NCI-H2227 (cell line): ENCODE measurements at regions not wholly inside any gene's neighbourhood (a gene's known extent, or its start where the extent isn't known, plus 50 kb on each side); places are given as distances from the start of the nearest gene placed in this dataset.

Experiments used
- DNase-seq: peaks from one replicate; lab custom pipeline; 2025; ENCODE audit not compliant: unreplicated experiment; lab: John Stamatoyannopoulos, UW

- no peak for DNase-seq
These were observed 148.9 kb downstream of the SOX11 start for GRCh38 chr2:5841126-5841525.

DNA sequence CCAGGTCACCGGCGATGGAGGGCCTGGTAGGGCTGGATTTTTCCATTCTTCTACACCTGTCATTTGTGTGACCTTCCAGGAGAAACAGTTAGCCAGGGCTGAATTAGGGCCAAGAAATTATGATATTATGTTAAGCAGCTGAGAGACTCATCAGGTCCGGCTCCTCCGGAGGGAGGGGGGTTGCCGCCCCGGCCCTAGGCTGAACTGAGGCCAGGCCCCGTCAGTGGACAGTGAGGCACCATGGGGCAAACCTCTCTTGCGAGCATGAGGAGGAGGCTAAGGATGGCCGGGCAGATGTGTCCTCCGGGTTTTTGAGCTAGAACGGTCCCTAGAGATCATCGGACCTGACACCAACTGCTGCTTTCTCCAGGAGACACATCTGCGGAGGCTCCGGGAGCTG is 150.1 kb downstream of the SOX11 start:
- no peak for DNase-seq

DNA sequence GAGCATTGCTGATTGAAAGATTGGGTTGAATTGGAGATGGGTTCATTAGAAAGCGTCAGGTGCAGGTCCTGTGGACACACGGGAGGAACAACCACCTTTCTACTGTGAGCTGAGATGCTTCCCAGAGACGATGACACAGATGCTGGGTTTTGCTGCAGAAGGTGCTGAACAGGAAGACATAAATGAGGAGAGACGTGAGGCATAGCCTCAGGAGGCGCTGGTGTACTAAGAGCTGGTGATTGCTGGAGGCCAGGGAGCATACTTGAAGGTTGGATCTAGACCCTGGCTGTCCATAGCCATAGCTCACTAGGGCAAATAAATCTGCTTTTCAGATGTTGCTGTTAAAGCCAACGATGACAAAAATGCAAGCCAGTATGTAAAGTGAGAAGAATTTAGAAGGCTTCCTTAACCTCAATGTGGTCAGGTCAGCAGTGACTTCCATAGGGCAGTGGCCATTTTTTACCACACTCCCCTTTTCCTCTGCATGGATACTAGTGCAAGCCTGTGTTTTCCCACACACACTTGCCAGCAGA is 153.7 kb downstream of the SOX11 start:
- DNase-seq = no peak

DNA sequence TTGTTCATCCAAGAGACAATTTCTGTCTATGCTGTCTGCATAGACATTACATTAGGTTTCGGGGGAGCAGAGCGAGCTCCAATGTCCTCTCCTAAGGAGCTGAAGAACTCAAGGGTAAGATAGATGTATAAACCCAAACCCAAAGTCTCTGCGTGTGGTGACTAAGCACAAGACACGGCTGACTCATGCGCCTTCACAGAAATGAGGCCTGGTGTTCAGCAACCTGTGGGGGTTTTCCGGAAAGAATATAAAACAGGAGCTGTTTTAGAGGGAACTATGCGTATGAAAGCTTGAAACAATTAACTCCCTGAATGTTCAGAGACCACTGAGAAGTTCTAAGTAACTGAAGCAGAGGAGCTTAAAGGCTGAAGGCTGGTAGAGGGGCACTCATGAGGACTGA is 154.7 kb downstream of the SOX11 start:
- DNase-seq = no peak

- peak; percentile 80 for DNase-seq
These were observed 157.4 kb downstream of the SOX11 start for GRCh38 chr2:5849562-5849961.

- no peak for DNase-seq
These were observed 159.2 kb downstream of the SOX11 start for GRCh38 chr2:5851410-5851809.

DNA sequence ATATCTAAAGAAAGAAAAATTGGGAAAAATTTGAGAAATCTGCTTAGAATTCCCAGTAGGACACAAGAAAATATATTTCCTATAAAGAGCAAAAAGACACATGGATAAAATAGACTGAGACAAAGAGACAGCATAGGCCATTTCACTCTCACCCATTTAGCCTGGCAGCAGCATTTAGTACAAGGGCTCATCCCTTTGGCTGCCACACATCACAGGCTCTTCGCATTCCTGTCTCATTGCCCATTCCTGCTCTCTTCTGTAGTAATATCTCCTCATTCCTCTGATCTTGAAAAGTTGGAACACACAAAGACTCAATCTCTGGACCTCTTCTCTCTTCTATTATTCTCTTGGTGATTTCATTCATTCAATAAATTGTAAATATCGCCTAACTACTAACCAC is 162.6 kb downstream of the SOX11 start:
- no peak for DNase-seq

DNA sequence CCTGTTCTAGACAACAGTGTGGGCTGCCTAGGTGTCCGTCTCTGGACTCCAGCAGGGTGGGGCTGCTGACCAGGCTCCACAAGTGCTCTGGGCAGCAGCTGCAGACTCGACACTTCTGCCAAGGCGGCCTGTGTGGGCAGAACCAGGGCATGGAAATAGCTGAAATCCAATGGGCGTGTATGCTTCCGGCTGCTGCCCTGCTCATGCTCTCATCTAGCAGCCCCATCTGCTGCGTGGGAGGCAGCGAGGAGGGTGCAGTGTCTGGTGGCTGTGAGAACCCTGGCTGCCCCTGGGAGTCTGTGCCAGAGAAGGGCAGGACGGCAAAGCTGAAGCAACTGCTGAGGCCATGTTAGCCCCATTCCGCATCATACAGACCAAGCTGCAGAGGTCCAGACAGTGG is 174.9 kb downstream of the SOX11 start:
- no peak for DNase-seq

DNA sequence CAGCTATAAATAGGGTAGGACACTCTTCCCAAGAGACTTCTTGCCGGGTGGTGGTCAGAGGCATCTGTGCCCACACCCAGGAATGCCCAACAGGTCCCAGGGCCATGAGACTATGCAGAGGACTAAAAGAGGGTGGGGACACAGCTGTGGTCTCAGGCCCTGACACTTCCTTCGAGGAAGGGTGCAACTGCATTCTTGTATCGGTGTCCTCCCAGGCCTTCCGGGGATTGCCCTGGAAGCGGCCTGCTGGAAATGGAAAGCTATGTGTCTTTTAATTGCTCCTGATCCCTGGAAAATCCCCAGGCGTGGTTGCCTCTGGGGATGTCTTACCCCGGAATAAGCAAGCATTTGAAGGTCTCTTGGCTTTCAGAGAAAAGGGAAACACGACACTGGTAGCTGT is 176.7 kb downstream of the SOX11 start:
- no peak for DNase-seq

- no peak for DNase-seq
These were observed 177.8 kb downstream of the SOX11 start for GRCh38 chr2:5869936-5870335.

DNA sequence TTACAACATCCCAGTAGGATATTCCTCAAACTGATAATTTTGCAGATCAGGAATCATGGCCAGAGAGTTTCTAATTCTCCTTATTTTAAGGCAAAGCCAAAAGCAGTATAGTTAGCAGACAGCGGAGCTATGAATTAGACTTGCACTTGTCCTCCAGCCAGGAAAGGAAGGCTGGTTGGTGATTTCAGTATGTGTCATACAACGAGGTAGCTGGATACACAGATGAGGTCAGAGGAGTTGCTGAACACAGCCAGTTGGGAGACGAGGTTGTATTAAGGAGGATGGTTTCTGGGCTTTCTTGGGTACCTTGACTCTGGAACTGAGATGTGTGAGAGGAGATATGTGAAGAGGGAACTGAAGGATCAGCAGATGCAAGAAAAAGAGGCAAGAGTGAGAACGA is 185.2 kb downstream of the SOX11 start:
- DNase-seq = no peak

- DNase-seq = no peak
These were observed 193.4 kb downstream of the SOX11 start for GRCh38 chr2:5885451-5886173.

DNA sequence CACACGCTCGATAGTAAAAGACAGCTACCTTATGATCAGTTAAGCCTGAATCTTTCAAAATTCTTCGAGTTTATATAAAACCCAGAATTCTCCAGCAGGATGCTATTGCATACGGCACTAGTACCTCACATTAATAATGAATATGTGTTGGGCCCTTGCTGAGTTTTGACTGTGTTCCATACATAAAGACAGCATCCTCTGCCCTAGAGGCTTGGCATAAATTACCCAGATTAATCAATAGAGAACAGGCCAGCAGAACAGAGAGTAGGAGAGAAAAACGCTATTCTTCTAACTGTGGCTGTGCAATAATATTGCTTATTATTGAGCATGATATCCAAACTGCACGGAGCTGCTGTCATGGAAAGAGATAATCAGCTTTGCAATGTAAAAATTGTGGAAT is 194.3 kb downstream of the SOX11 start:
- DNase-seq = no peak

GRCh38 chr2:5888126-5888525 is 195.9 kb downstream of the SOX11 start:
- DNase-seq = no peak

DNA sequence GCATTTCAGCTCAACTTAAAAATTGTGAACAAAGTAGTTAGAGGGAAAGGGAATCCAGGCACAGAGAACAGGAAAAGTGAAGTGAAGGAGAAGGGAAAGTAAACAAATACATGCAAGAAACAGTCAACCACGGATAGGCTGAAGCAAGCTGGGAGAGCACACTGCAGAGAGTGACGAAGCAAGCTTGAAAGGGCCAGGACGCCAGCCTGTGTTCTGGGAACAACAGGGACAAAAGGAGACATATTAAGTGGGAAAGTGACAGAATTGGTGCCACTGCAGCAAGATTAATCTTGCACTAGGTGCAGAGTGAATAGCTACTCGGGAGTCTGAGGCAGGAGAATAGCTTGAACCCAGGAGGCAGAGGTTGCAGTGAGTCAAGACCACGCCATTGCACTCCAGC is 197.3 kb downstream of the SOX11 start:
- DNase-seq = no peak

DNA sequence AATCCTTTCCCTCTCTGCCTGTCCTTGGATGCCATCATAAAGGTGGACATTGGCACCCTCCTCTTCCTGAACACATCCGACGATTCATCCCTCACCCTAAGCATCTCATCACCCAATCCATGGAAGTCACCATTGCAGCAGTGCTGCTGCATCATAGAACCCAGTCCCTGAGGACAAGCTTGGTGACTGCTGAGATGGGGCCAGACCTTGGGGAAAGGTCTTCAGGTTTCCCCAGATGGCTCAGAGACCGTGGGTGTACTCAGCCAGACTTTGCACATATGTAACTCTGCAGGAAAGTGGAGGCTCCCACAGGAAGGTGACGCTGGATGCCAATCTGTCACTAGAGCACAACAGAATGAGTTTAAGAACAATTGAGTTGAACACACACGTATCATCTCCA is 202.2 kb downstream of the SOX11 start:
- no peak for DNase-seq

DNA sequence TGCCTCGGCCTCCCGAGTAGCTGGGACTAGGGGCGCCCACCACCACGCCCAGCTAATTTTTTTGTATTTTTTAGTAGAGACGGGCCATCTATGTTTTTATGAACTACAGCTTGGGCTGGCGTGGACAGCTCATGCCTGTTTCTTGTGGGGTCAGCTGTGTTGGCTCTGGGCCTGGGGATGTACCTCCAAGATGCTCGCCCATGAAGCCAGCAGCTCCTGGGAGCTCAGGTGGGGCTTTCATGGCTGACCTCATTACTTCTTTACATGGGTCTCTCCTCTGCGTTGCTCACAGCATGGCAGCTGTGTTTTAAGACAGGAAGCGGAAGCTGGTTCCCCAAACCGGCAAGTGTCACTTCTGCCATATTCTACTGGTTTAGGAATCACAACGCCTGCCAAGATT is 203.1 kb downstream of the SOX11 start:
- DNase-seq = no peak

- DNase-seq = no peak
These were observed 205.1 kb downstream of the SOX11 start for GRCh38 chr2:5897249-5897648.

- DNase-seq = no peak
These were observed 206.5 kb downstream of the SOX11 start for GRCh38 chr2:5898667-5899066.

DNA sequence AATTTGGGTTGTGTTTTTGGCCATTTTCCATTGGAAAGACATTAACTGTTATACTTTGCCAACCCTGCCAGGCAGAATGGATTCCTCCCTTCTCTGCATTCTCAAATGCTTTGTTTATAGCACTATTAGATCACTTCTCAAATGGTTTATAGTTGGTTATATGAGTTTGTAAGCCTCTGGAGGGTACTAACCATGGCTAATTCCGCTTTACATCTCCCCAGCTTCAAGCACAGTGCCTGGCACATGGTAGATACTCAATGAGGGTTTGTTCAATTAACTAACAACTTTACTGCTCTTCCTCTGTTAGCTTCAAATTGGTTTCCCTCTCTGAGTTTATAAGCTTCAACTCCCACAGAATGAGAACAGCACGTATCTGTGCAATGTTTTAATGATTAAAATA is 213.5 kb downstream of the SOX11 start:
- DNase-seq = no peak

GRCh38 chr2:5908071-5908470 is 215.9 kb downstream of the SOX11 start:
- DNase-seq = no peak

DNA sequence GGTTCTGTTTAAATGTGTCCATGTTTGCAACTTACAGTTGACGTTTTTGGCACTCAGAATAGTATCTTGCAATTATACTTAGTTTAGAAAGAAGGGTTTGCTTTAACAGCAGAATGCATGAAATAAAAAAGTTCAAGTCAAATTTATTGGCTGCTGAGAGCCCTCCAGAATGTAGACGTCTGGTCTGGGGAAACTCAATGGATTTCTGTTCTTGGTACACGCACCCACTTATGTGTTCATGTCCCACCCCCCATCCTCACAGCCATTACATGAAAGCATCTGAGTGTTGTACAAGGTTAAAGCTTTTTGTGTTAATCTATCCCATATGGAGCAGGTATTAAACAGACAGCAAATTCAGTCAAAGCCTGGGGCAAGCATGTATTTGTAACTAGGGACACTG is 219.5 kb downstream of the SOX11 start:
- DNase-seq = no peak

DNA sequence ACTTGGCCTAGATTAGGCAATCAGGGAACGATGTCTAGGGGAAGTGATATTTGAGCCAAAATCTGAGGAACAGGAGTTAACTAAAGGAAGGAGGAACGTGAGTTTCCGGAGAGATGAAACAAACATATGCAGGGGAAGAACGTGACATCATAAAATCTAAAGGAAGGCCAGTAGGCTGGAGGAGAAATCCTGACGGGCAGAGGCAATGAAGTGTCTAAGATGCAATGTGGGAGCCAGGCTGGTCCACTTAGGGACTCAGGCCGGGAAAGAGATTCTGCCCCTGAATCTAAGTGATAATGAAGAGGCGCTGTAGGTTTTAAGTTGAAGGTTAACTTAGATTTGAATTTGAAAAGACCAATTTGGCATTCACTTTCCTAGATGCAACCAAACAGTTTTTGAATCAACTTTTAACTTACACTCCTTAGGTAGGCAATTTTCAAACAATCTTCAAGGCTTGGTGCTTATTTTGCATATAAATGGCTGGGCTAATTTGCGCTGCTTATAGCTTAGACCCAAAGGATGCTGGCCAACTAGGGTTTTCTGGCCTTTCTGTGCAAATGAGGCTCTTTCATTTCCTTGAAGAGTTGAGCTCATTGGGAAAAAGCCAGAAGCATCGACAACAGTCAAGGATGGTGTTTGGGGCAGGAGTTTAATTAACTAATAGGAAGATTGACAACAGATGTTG is 221.7 kb downstream of the SOX11 start:
- no peak for DNase-seq
